ENCODE measurements at regions not wholly inside any gene's neighbourhood (a gene's known extent, or its start where the extent isn't known, plus 50 kb on each side); places are given as distances from the start of the nearest gene placed in this dataset.

- CTCF ChIA-PET, result no interaction called here
- H3K79me2 ChIP-seq (ENCODE audit: low read depth), result no peaks in the 10 kb centered on the region
These were observed 139.3 kb downstream of the KCNJ2 start for GRCh38 chr17:70308618-70309017.

DNA sequence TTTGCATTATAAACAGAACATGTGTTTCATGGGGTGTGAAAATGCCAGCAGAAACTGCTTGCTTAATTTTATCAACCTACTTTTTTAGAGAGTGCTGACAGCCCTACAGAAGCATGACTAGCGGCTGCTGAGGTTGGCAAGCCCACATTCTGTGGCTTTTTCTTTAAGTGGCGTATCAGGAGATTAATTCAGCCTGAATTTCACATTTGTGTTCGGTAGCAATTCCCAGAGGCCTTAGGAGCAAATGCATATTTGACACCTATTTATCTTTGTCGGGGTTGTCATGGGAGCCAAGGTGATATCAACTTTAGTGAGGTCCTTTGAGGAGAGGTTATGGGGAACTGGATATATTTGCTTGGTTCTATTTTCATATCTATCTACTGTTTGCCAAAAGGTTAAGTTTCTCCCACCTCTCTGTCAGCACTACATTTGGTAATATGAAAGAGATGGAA is 140.9 kb downstream of the KCNJ2 start:
- H3K79me2 ChIP-seq (ENCODE audit: low read depth), result no peaks in the 10 kb centered on the region
- no peaks in the 10 kb centered on the region for H3K4me1 ChIP-seq (replicated peaks; ENCODE audit: insufficient read depth)
- POLR2A ChIA-PET (ENCODE audit: unreplicated experiment), result no interaction called here
- no peak overlapping the region for H3K4me2 ChIP-seq
- no peak for DNase-seq
- TF ChIP-seq, protein P1, sequence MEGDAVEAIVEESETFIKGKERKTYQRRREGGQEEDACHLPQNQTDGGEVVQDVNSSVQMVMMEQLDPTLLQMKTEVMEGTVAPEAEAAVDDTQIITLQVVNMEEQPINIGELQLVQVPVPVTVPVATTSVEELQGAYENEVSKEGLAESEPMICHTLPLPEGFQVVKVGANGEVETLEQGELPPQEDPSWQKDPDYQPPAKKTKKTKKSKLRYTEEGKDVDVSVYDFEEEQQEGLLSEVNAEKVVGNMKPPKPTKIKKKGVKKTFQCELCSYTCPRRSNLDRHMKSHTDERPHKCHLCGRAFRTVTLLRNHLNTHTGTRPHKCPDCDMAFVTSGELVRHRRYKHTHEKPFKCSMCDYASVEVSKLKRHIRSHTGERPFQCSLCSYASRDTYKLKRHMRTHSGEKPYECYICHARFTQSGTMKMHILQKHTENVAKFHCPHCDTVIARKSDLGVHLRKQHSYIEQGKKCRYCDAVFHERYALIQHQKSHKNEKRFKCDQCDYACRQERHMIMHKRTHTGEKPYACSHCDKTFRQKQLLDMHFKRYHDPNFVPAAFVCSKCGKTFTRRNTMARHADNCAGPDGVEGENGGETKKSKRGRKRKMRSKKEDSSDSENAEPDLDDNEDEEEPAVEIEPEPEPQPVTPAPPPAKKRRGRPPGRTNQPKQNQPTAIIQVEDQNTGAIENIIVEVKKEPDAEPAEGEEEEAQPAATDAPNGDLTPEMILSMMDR (conservative IDR thresholded peaks at IDR 0.05), result no peak
- TF ChIP-seq EZH2 (IDR thresholded peaks at IDR 0.05; ENCODE audit: low read depth), result no peak
- H4K20me1 ChIP-seq (ENCODE audit: insufficient read depth), result no peaks in the 10 kb centered on the region
- CTCF ChIA-PET, result no interaction called here
- intact Hi-C loops (cut with micrococcal nuclease; ENCODE audit: unreplicated experiment), result no loop called here
- H2AFZ ChIP-seq, result no peak overlapping the region
- H3K27me3 ChIP-seq (ENCODE audit: insufficient read depth, low read depth), result peaks cover 14% of the 10 kb centered on the region; the same call in 1 of the 2 replicates
- H3F3A ChIP-seq (ENCODE audit: insufficient read depth, low read depth), result no peaks in the 10 kb centered on the region
- no peaks in the 10 kb centered on the region for H3K9me2 ChIP-seq (ENCODE audit: insufficient read depth)
- H3K36me3 ChIP-seq (ENCODE audit: low read depth), result no peaks in the 10 kb centered on the region
- no peak overlapping the region for H3K4me3 ChIP-seq
- no peaks in the 10 kb centered on the region; the same call in 1 of the 2 replicates for H3K9me3 ChIP-seq (ENCODE audit: insufficient read depth, low read depth)
- BruUV-seq (replicated peaks), result no TSS peak
- H3K27ac ChIP-seq, result no peak overlapping the region

More at GRCh38 chr17:70308618-70309017, 139.3 kb downstream of the KCNJ2 start:
- no peaks in the 10 kb centered on the region for H3F3A ChIP-seq (ENCODE audit: insufficient read depth, low read depth)
- intact Hi-C loops (cut with micrococcal nuclease; ENCODE audit: unreplicated experiment), result no loop called here
- no peaks in the 10 kb centered on the region for H4K20me1 ChIP-seq (ENCODE audit: insufficient read depth)
- TF ChIP-seq EZH2 (IDR thresholded peaks at IDR 0.05; ENCODE audit: low read depth), result no peak
- TF ChIP-seq, protein P1 (conservative IDR thresholded peaks at IDR 0.05), result no peak
- no peak overlapping the region for H3K27ac ChIP-seq
- H3K9me2 ChIP-seq (ENCODE audit: insufficient read depth), result no peaks in the 10 kb centered on the region
- H3K4me2 ChIP-seq, result no peak overlapping the region
- no peak overlapping the region for H3K4me3 ChIP-seq
- no peak overlapping the region for H2AFZ ChIP-seq
- no peaks in the 10 kb centered on the region for H3K36me3 ChIP-seq (ENCODE audit: low read depth)
- no TSS peak for BruUV-seq (replicated peaks)
- POLR2A ChIA-PET (ENCODE audit: unreplicated experiment), result interaction anchor here (0.7 kb wide), 1 partner anchor 1338 kb away, joined by 3 read pairs; no protein-coding TSS in a partner anchor
- no peak for DNase-seq
- H3K4me1 ChIP-seq (replicated peaks; ENCODE audit: insufficient read depth), result no peaks in the 10 kb centered on the region
- H3K9me3 ChIP-seq (ENCODE audit: insufficient read depth, low read depth), result no peaks in the 10 kb centered on the region; the same call in 1 of the 2 replicates
- peaks cover 14% of the 10 kb centered on the region; the same call in 1 of the 2 replicates for H3K27me3 ChIP-seq (ENCODE audit: insufficient read depth, low read depth)

- POLR2A ChIA-PET (ENCODE audit: unreplicated experiment), result no interaction called here
- no peaks in the 10 kb centered on the region for H4K20me1 ChIP-seq (ENCODE audit: insufficient read depth)
- CTCF ChIA-PET, result no interaction called here
These were observed 143.9 kb downstream of the KCNJ2 start for GRCh38 chr17:70313086-70313852.

More at GRCh38 chr17:70313086-70313852, 143.9 kb downstream of the KCNJ2 start:
- Histone ChIP-seq H3K36me3 (ENCODE audit: low read depth) (no peaks in the 10 kb centered on the region), H3K4me1 (replicated peaks; ENCODE audit: insufficient read depth) (no peaks in the 10 kb centered on the region), H3K27ac (no peak overlapping the region), H3K27me3 (ENCODE audit: insufficient read depth, low read depth) (peaks cover 9% of the 10 kb centered on the region; the same call in 1 of the 2 replicates), H3K9me3 (ENCODE audit: insufficient read depth, low read depth) (no peaks in the 10 kb centered on the region; the same call in 1 of the 2 replicates), H3K79me2 (ENCODE audit: low read depth) (no peaks in the 10 kb centered on the region), H2AFZ (no peak overlapping the region), H3K4me2 (no peak overlapping the region), H3F3A (ENCODE audit: insufficient read depth, low read depth) (no peaks in the 10 kb centered on the region), H3K9me2 (ENCODE audit: insufficient read depth) (no peaks in the 10 kb centered on the region), H3K4me3 (no peak overlapping the region)
- no TSS peak for BruUV-seq (replicated peaks)
- no peak for TF ChIP-seq EZH2 (IDR thresholded peaks at IDR 0.05; ENCODE audit: low read depth)
- TF ChIP-seq, protein P1 (conservative IDR thresholded peaks at IDR 0.05), result no peak
- DNase-seq, result no peak
- intact Hi-C loops (cut with micrococcal nuclease; ENCODE audit: unreplicated experiment), result no loop called here

Measured in PC-9 (cell line).